Prostate gland (tissue), 2 donors: ENCODE measurements at regions not wholly inside any gene's neighbourhood (a gene's known extent, or its start where the extent isn't known, plus 50 kb on each side); places are given as distances from the start of the nearest gene placed in this dataset.
"Not testable (repeated sequence)": the region's sequence is repeated elsewhere in the genome, so short reads cannot be mapped to it uniquely, and the experiment has no call there.

ENCODE experiments used
- DNase-seq: peaks from one replicate; pipeline ENCODE4 v3.0.0-alpha.2; 2019; ENCODE audit warnings: low spot score
- H3K27ac ChIP-seq, 2 donors: fragments of 200-600 bp; sonication (generic); 2 replicates each; pipeline ENCODE4 v1.5.1; 2017 to 2019
- H3K27me3 ChIP-seq: fragments of 200-600 bp; sonication (generic); replicated peaks from 2 replicates; pipeline ENCODE4 v1.5.1; 2019; ENCODE audit not compliant: insufficient read depth
- H3K36me3 ChIP-seq, 2 donors: fragments of 200-600 bp; sonication (generic); 1 replicate in 1 of 2; 2 replicates in 1 of 2; pipeline versions ENCODE4 v1.5.1 to v1.8.1; 2017 to 2019
- H3K4me1 ChIP-seq: fragments of 200-600 bp; sonication (generic); replicated peaks from 2 replicates; pipeline ENCODE4 v1.5.1; 2019
- H3K4me3 ChIP-seq, 2 donors: fragments of 200-600 bp; sonication (generic); 2 replicates each; pipeline ENCODE4 v1.5.1; 2017 to 2019
- H3K9me3 ChIP-seq: fragments of 200-600 bp; sonication (generic); 2 replicates; pipeline ENCODE4 v1.5.1; 2017
- POLR2A ChIP-seq: fragments of 450-650 bp; IDR thresholded peaks from one replicate; pipeline ENCODE4 v1.6.1; 2016; ENCODE audit warnings: antibody characterized with exemption, mild to moderate bottlenecking
- POLR2AphosphoS5 ChIP-seq: sonication (generic); formaldehyde crosslinking; IDR thresholded peaks from one replicate; pipeline ENCODE4 v1.6.1; 2017; ENCODE audit warnings: antibody characterized with exemption
- WGBS: methylation state at CpG from one replicate; pipeline ENCODE4 v1.1.5; 2018; 5-methylcytosine and 5-hydroxymethylcytosine counted together
- intact Hi-C: fragments of 100-400 bp; cut with DNase I; formaldehyde crosslinking; loops from one replicate; pipeline ENCODE4 v1.14.2; 2022
- TF ChIP-seq, protein P1 (sequence below), 4 experiments: fragments of 200-600 bp in 2 of 4; fragments of 450-650 bp in 2 of 4; sonication (generic) in 2 of 4; IDR thresholded peaks; 1 replicate in 3 of 4; 2 replicates in 1 of 4; pipeline ENCODE4 v1.5.1; 2016 to 2019; ENCODE audit warnings: antibody characterized with exemption in 4 of 4, mild to moderate bottlenecking in 2 of 4, moderate library complexity in 2 of 4

DNA sequence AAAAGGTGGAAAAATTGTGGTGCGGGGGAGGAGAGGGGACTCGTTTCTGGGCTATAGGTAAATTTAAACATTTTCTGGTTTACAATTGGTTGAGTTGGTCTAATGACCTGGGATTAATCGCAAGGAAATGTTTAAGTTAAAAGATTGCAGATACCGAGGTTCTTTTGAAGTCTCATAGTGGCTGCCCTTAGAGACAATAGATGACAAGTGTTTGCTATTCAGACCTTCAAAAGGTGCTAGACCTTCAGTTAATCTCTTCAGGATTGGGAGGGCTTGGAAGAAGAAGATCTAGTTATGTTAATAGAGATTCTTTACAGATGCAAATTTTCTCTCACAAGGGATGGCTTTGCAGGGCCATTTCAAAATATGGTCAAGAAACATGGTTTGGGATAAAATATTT lies 2286.1 kb upstream of the AGA start:
- DNase-seq = no peak
- intact Hi-C loops = no loop called here
- Histone ChIP-seq H3K27ac (no peak overlapping the region), H3K4me1 (no peaks in the 10 kb centered on the region), H3K36me3 (no peaks in the 10 kb centered on the region), H3K9me3 (no peaks in the 10 kb centered on the region), H3K27me3 (no peaks in the 10 kb centered on the region), H3K4me3 (no peak overlapping the region)
- TF ChIP-seq POLR2A = no peak
- TF ChIP-seq, protein P1, sequence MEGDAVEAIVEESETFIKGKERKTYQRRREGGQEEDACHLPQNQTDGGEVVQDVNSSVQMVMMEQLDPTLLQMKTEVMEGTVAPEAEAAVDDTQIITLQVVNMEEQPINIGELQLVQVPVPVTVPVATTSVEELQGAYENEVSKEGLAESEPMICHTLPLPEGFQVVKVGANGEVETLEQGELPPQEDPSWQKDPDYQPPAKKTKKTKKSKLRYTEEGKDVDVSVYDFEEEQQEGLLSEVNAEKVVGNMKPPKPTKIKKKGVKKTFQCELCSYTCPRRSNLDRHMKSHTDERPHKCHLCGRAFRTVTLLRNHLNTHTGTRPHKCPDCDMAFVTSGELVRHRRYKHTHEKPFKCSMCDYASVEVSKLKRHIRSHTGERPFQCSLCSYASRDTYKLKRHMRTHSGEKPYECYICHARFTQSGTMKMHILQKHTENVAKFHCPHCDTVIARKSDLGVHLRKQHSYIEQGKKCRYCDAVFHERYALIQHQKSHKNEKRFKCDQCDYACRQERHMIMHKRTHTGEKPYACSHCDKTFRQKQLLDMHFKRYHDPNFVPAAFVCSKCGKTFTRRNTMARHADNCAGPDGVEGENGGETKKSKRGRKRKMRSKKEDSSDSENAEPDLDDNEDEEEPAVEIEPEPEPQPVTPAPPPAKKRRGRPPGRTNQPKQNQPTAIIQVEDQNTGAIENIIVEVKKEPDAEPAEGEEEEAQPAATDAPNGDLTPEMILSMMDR (IDR thresholded peaks at IDR 0.05) = no peak
- TF ChIP-seq POLR2AphosphoS5 = no peak
- WGBS = 91% methylated on average over 4 of the region's 4 CpGs

GRCh38 chr4:179736820-179737219 lies 2294.6 kb upstream of the AGA start:
- WGBS = 97% methylated on average over 6 of the region's 6 CpGs
- H3K27ac ChIP-seq, H3K9me3 ChIP-seq, H3K36me3 ChIP-seq, H3K4me3 ChIP-seq, DNase-seq, H3K27me3 ChIP-seq, H3K4me1 ChIP-seq, intact Hi-C loops: not testable (repeated sequence)

DNA sequence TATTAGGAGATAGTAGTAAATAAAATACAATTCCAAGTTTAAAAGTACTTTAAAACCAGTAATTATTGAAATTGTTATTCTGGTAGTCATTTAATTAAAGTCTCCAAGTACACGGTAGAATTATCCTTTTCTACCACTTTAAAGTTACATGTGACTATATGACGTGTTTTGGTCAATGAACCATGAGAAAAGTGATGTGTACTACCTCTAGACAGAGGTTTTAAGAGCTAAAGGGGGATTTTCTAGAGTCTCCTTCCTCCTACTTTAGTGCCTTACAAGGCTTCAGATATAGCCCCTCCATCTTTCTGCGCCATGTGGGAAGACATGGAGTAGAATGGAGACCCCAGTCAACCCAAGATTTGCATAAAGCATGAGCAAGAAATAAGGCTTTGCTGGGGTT lies 2296.6 kb upstream of the AGA start:
- Histone ChIP-seq H3K36me3 (no peaks in the 10 kb centered on the region), H3K4me1 (no peaks in the 10 kb centered on the region), H3K27ac (no peak overlapping the region), H3K9me3 (no peaks in the 10 kb centered on the region), H3K4me3 (no peak overlapping the region), H3K27me3 (no peaks in the 10 kb centered on the region)
- TF ChIP-seq POLR2A = no peak
- TF ChIP-seq POLR2AphosphoS5 = no peak
- TF ChIP-seq, protein P1 (IDR thresholded peaks at IDR 0.05) = no peak
- 87% methylated on average over 3 of the region's 3 CpGs for WGBS
- intact Hi-C loops = no loop called here
- no peak for DNase-seq

DNA sequence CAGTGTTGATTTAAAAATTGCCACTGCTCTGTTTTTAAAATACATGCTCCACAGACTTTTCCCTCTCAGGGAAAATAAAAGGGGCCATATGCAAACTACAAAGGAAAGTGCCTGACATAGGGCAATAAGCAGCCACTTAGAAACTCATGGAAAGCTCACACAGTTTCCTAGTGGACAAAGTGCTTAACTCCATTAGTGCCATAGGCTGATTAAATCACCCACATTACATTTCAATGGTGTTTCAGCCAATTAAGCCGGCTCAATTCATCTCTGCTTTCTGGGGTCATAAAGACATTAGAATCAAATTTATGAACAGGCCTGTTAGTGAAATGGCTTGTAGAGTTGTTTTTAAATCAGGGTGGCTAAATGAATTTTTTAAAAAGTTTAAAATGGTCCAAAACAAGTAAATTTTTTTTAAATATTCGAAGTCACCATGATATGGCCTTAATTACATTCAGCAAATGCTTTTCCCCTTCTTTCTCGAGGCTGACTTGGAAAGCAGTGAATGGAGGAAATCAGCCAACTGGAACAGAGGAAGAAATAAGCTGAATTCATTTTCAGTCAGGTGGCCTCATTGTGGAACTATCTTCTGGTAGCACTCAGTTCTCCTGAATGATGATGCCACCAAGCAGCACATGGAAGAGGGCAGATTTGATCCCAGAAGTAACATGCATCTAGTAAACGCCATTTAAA lies 2305.1 kb upstream of the AGA start:
- no peaks in the 10 kb centered on the region for H3K36me3 ChIP-seq
- no peaks in the 10 kb centered on the region for H3K27me3 ChIP-seq
- H3K9me3 ChIP-seq = no peaks in the 10 kb centered on the region
- no peak overlapping the region for H3K27ac ChIP-seq
- TF ChIP-seq POLR2AphosphoS5 (no peak), POLR2A (no peak)
- TF ChIP-seq, protein P1 (IDR thresholded peaks at IDR 0.05) = no peak
- WGBS = 88% methylated on average over 4 of the region's 4 CpGs
- H3K4me3 ChIP-seq = no peak overlapping the region
- no peaks in the 10 kb centered on the region for H3K4me1 ChIP-seq
- no peak for DNase-seq
- intact Hi-C loops = no loop called here

DNA sequence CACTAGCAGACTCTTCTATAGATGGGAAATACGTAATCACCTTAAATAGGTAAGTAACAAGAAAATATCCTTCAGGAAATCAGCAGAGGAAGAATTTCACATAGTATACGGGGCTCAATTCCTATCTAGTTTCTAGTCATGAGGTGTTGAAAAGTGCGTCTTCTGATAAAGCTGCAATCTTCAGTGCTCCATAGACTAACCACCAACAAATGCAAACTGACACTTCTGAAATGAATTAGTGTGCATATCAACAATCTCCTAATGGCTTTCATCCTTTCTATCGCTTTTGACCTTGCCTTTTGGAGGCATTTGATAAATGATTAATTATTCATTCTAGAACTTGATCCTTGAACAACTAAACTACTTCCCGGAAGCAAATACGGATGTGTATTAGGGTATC lies 2306.6 kb upstream of the AGA start:
- Histone ChIP-seq H3K36me3 (no peaks in the 10 kb centered on the region), H3K27ac (no peak overlapping the region), H3K9me3 (no peaks in the 10 kb centered on the region), H3K4me1 (no peaks in the 10 kb centered on the region), H3K27me3 (no peaks in the 10 kb centered on the region), H3K4me3 (no peak overlapping the region)
- 94% methylated on average over 6 of the region's 6 CpGs for WGBS
- TF ChIP-seq POLR2A (no peak), POLR2AphosphoS5 (no peak)
- TF ChIP-seq, protein P1 (IDR thresholded peaks at IDR 0.05) = no peak
- DNase-seq = no peak
- intact Hi-C loops = no loop called here
